Naive thymus-derived CD4-positive, alpha-beta T cell (primary cell): ENCODE measurements at regions not wholly inside any gene's neighbourhood (a gene's known extent, or its start where the extent isn't known, plus 50 kb on each side); places are given as distances from the start of the nearest gene placed in this dataset.

ENCODE experiments used
- ATAC-seq: fragments of 150-1000 bp; cut with Tn5 transposase; 2 replicates; pipeline ENCODE4 v1.10.0; 2021; ENCODE audit warnings: mild to moderate bottlenecking, moderate library complexity
- CTCF ChIA-PET: fragments of 350-600 bp; sonication (Branson Sonifier 250); formaldehyde crosslinking; loops from one replicate; lab custom pipeline; 2021; ENCODE audit warnings: antibody characterized with exemption; lab: Charles Lee
- POLR2A ChIA-PET: fragments of 350-600 bp; sonication (Branson Sonifier 250); formaldehyde crosslinking; loops from one replicate; lab custom pipeline; 2021; ENCODE audit warnings: antibody characterized with exemption, inconsistent platforms; lab: Charles Lee
- DNase-seq, 9 donors: peaks; one replicate each; pipeline versions ENCODE4 v3.0.0 to v3.0.0-alpha.2; 2020 to 2022; ENCODE audit warnings: mixed read lengths in 1 of 9
- H3K27ac ChIP-seq: one replicate; pipeline ENCODE4 v1.7.0; 2013; ENCODE audit warnings: mild to moderate bottlenecking, low read depth, low read length, moderate library complexity
- H3K27me3 ChIP-seq, 2 donors: one replicate each; pipeline ENCODE4 v1.7.0; 2013; ENCODE audit warnings: low read length in 2 of 2, mild to moderate bottlenecking in 2 of 2, moderate library complexity in 2 of 2; ENCODE audit not compliant: control insufficient read depth in 2 of 2, insufficient read depth in 2 of 2
- H3K36me3 ChIP-seq, 3 experiments: 1 replicate in 2 of 3; 2 replicates in 1 of 3; pipeline ENCODE4 v1.7.0; 2013; ENCODE audit warnings: low read length in 3 of 3, mild to moderate bottlenecking in 3 of 3, moderate library complexity in 1 of 3; ENCODE audit not compliant: insufficient read depth in 3 of 3, control insufficient read depth in 2 of 3
- H3K4me1 ChIP-seq, 2 donors: one replicate each; pipeline ENCODE4 v1.7.0; 2013; ENCODE audit warnings: low read length in 2 of 2, mild to moderate bottlenecking in 2 of 2, moderate library complexity in 1 of 2; ENCODE audit not compliant: control insufficient read depth in 2 of 2, insufficient read depth in 2 of 2
- H3K4me3 ChIP-seq: 2 replicates; pipeline ENCODE4 v1.7.0; 2013; ENCODE audit warnings: mild to moderate bottlenecking, low read length
- H3K9me3 ChIP-seq, 3 experiments: 1 replicate in 2 of 3; 2 replicates in 1 of 3; pipeline ENCODE4 v1.7.0; 2013; ENCODE audit warnings: low read length in 3 of 3; ENCODE audit not compliant: control insufficient read depth in 2 of 3
- H3K27ac Mint-ChIP-seq, 9 donors: one replicate each; pipeline ENCODE4 v1.8.0; 2020 to 2022; ENCODE audit warnings: mixed read lengths in 9 of 9, mild to moderate bottlenecking in 8 of 9, moderate library complexity in 5 of 9, inconsistent platforms in 2 of 9
- H3K27me3 Mint-ChIP-seq, 5 donors: one replicate each; pipeline ENCODE4 v1.8.0; 2021 to 2022; ENCODE audit warnings: mixed read lengths in 5 of 5, mild to moderate bottlenecking in 1 of 5
- H3K36me3 Mint-ChIP-seq, 5 donors: one replicate each; pipeline ENCODE4 v1.8.0; 2020 to 2022; ENCODE audit warnings: mixed read lengths in 5 of 5, mild to moderate bottlenecking in 3 of 5, inconsistent platforms in 1 of 5
- H3K4me1 Mint-ChIP-seq, 7 donors: one replicate each; pipeline ENCODE4 v1.8.0; 2020 to 2022; ENCODE audit warnings: mixed read lengths in 7 of 7, mild to moderate bottlenecking in 3 of 7, inconsistent platforms in 1 of 7
- H3K4me3 Mint-ChIP-seq, 10 donors: one replicate each; pipeline ENCODE4 v1.8.0; 2020 to 2022; ENCODE audit warnings: mild to moderate bottlenecking in 10 of 10, mixed read lengths in 10 of 10, moderate library complexity in 6 of 10, inconsistent platforms in 2 of 10
- H3K9me3 Mint-ChIP-seq, 11 donors: one replicate each; pipeline ENCODE4 v1.8.0; 2020 to 2022; ENCODE audit warnings: mixed read lengths in 11 of 11, mild to moderate bottlenecking in 4 of 11, inconsistent platforms in 1 of 11, moderate library complexity in 1 of 11
- intact Hi-C, 2 donors: fragments of 100-400 bp; cut with micrococcal nuclease; formaldehyde crosslinking; loops; one replicate each; pipeline ENCODE4 v1.15.1; 2023

GRCh38 chr2:14572633-14573032, 59.9 kb upstream of the LRATD1 start:
- H3K4me3 Mint-ChIP-seq, result no peak overlapping the region
- no peak overlapping the region for H3K4me3 ChIP-seq
- H3K36me3 Mint-ChIP-seq, result no peaks in the 10 kb centered on the region
- H3K27ac ChIP-seq, result no peak overlapping the region
- ChIA-PET CTCF (no interaction called here), POLR2A (no interaction called here)
- H3K27me3 ChIP-seq, result no peaks in the 10 kb centered on the region
- H3K27me3 Mint-ChIP-seq, result no peaks in the 10 kb centered on the region
- peaks cover 0 to 13% (median 1%) of the 10 kb centered on the region in 11 donors for H3K9me3 Mint-ChIP-seq
- DNase-seq (no peak), ATAC-seq (no peak)
- H3K27ac Mint-ChIP-seq, result no peak overlapping the region
- no peaks in the 10 kb centered on the region for H3K9me3 ChIP-seq
- intact Hi-C loops, result no loop called here
- no peaks in the 10 kb centered on the region for H3K4me1 Mint-ChIP-seq
- no peaks in the 10 kb centered on the region for H3K4me1 ChIP-seq
- no peaks in the 10 kb centered on the region for H3K36me3 ChIP-seq

GRCh38 chr2:14577843-14578242, 54.7 kb upstream of the LRATD1 start:
- CTCF ChIA-PET, result no interaction called here
- no peak for ATAC-seq
- Histone ChIP-seq H3K4me1 (no peaks in the 10 kb centered on the region), H3K36me3 (no peaks in the 10 kb centered on the region), H3K9me3 (no peaks in the 10 kb centered on the region), H3K27ac (no peak overlapping the region), H3K4me3 (no peak overlapping the region), H3K27me3 (no peaks in the 10 kb centered on the region)
- no peak for DNase-seq
- Mint-ChIP-seq H3K27ac (no peak overlapping the region), H3K4me1 (no peaks in the 10 kb centered on the region), H3K9me3 (peaks cover 0 to 4% (median 0%) of the 10 kb centered on the region in 11 donors), H3K36me3 (no peaks in the 10 kb centered on the region), H3K27me3 (no peaks in the 10 kb centered on the region), H3K4me3 (no peak overlapping the region)
- intact Hi-C loops, result no loop called here
- POLR2A ChIA-PET, result no interaction called here
